ENCODE measurements at regions not wholly inside any gene's neighbourhood (a gene's known extent, or its start where the extent isn't known, plus 50 kb on each side); places are given as distances from the start of the nearest gene placed in this dataset.
"Not testable (repeated sequence)": the region's sequence is repeated elsewhere in the genome, so short reads cannot be mapped to it uniquely, and the experiment has no call there.

DNA sequence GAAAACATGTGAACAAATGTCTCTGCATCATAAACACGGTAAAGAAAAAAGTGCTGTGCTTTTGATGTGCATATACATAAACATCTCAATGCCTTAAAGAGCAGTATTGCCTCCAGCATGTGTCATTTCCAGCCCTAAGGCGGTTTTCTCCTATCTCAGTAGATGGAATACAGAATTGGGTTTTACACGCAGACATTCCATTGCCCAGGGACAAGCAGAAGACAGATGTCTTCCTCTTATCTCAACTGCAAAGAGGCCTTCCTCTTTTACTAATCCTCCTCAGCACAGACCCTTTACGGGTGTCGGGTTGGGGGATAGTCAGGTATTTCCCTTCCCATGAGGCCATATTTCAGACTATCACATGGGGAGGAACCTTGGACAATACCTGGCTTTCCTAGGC, 499.2 kb downstream of the KCNT2 start:
- DNase-seq, ATAC-seq, H3K27ac Mint-ChIP-seq, H3K4me1 Mint-ChIP-seq, H3K4me3 Mint-ChIP-seq, H3K27me3 Mint-ChIP-seq, H3K9me3 Mint-ChIP-seq: not testable (repeated sequence)

DNA sequence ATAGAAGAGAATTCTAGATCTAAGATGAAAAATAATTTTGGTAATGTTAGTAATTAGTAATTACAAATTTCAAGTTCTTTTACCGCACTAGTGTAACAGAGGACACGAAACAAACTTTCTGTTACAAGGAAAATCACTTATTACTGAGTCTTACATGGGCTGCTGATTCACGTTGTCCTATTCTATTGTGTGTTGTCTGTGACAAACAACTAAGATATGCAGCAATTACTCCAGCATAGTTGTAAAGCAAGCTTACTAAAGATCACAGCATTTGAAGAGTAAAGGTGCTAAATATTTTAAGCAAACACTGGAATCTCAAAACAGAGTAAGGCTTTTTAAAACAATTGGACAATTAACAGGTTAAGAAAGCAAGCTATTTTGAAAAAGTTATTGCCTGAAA, 502.3 kb downstream of the KCNT2 start:
- no peaks in the 10 kb centered on the region for H3K27me3 Mint-ChIP-seq
- DNase-seq, result no peak
- H3K9me3 Mint-ChIP-seq, result peaks cover 8 to 19% of the 10 kb centered on the region in 2 donors
- no peak for ATAC-seq
- no peak overlapping the region for H3K4me3 Mint-ChIP-seq
- H3K27ac Mint-ChIP-seq, result no peak overlapping the region
- no peaks in the 10 kb centered on the region for H3K4me1 Mint-ChIP-seq

DNA sequence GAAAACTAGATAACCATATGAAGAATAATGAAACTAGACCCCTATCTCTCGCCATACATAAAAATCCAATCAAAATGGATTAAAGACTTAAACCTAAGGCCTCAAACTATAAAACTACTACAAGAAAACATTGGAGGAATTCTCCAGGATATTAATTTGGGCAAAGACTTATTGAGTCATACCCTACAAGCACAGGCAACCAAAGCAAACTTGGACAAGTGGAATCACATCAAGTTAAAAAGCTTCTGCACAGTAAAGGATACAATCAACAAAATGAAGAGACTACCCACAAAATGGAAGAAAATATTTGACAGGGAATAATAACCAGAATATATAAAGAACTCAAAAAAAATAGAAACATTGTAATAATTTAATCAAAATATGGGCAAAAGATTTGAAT, 505.4 kb downstream of the KCNT2 start:
- H3K27me3 Mint-ChIP-seq, result no peaks in the 10 kb centered on the region
- ATAC-seq (no peak), DNase-seq (no peak)
- H3K4me3 Mint-ChIP-seq, result no peak overlapping the region
- no peaks in the 10 kb centered on the region for H3K4me1 Mint-ChIP-seq
- peaks cover 8 to 24% of the 10 kb centered on the region in 2 donors for H3K9me3 Mint-ChIP-seq
- H3K27ac Mint-ChIP-seq, result no peak overlapping the region

GRCh38 chr1:196098000-196098399, 510.2 kb downstream of the KCNT2 start:
- no peak for ATAC-seq
- H3K4me3 Mint-ChIP-seq, result no peak overlapping the region
- no peak overlapping the region for H3K27ac Mint-ChIP-seq
- H3K9me3 Mint-ChIP-seq, result peaks cover 0 to 15% of the 10 kb centered on the region in 2 donors
- no peaks in the 10 kb centered on the region for H3K4me1 Mint-ChIP-seq
- H3K27me3 Mint-ChIP-seq, result no peaks in the 10 kb centered on the region
- no peak for DNase-seq

- H3K27ac Mint-ChIP-seq, result no peak overlapping the region
- DNase-seq, result no peak
- H3K4me1 Mint-ChIP-seq, result no peaks in the 10 kb centered on the region
- H3K9me3 Mint-ChIP-seq, result no peaks in the 10 kb centered on the region
- no peaks in the 10 kb centered on the region for H3K27me3 Mint-ChIP-seq
- H3K4me3 Mint-ChIP-seq, result no peak overlapping the region
- ATAC-seq, result no peak
These were observed 513.4 kb downstream of the KCNT2 start for GRCh38 chr1:196094821-196095220.

DNA sequence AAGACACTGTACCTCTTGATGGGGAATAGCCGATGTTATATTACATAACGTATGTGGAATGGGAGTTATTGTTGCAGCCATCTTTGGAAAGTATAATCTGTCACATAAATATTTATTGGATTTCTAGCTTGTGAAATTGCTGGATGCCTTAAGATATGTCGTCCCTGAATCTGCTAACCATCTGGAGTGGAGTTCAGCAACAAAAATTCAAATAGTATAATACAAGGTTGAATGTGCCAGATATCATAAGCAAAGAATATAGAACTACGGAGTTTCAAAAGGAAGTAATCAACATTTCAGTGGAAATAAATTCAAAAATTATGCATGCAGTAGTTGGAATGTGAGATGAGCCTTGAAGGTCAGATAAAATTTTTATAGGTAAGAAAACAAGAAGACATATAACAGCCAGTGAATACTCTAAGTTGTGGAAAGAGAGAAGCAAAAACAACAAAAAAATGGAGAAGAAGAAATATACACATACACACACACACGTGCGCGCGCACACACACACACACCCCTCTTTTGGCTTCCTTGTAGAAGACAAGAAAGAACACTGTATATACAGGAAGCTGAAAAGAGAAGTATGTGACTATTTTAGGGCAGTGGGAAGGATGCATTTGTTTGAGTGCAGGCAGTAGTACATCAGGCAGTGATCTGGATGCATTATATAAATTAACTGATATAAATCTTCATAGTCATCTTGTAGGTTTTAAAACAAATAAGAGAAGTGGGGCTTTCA, 516.7 kb downstream of the KCNT2 start:
- Mint-ChIP-seq H3K4me1 (no peaks in the 10 kb centered on the region), H3K27me3 (no peaks in the 10 kb centered on the region), H3K9me3 (no peaks in the 10 kb centered on the region), H3K27ac (no peak overlapping the region), H3K4me3 (no peak overlapping the region)
- no peak for DNase-seq
- no peak for ATAC-seq

- Mint-ChIP-seq H3K4me3 (no peak overlapping the region), H3K4me1 (no peaks in the 10 kb centered on the region), H3K9me3 (no peaks in the 10 kb centered on the region), H3K27ac (no peak overlapping the region), H3K27me3 (no peaks in the 10 kb centered on the region)
- DNase-seq, result no peak
- no peak for ATAC-seq
These were observed 518.0 kb downstream of the KCNT2 start for GRCh38 chr1:196090226-196090625.

DNA sequence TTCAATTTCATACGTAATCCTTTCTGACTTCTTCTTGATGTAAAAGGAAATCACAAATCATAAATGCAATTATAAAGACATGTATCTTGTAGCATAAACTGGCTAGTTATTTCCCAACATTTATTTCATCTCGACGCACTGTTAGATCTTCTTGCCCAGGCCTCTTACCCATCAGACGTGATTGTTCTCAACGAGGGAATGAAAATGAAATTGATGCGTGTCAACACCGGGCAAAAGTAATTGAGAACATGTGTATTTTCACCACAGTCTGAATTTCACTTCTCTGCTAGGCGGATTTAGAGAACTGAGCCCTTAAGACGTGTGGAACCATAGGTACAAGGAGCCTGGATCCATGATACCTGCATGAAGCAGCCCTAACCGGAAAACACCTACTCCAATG, 519.7 kb downstream of the KCNT2 start:
- no peaks in the 10 kb centered on the region for H3K9me3 Mint-ChIP-seq
- DNase-seq, result no peak
- no peaks in the 10 kb centered on the region for H3K27me3 Mint-ChIP-seq
- H3K27ac Mint-ChIP-seq, result no peak overlapping the region
- no peak for ATAC-seq
- H3K4me1 Mint-ChIP-seq, result no peaks in the 10 kb centered on the region
- no peak overlapping the region for H3K4me3 Mint-ChIP-seq

DNA sequence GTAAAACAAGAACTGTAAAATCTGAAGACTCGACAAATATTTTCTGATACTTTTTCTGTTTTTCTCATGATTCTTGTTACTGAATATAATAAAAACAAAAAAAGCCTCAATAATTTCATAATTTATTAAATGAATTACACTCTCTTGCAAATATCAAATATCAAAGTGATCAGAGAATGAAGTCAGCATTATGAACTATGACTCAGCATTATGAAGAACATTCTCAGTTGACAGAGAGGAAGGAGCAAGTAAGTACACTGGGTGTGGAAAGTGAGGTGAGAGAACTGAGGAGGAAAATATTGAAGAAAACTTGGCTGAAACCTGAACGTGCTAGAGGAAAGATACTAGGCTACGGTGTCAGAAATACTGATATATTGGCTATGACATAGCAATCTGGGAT, 529.5 kb downstream of the KCNT2 start:
- Mint-ChIP-seq H3K27ac (no peak overlapping the region), H3K4me3 (no peak overlapping the region), H3K4me1 (no peaks in the 10 kb centered on the region), H3K9me3 (peaks cover 0 to 4% of the 10 kb centered on the region in 2 donors), H3K27me3 (no peaks in the 10 kb centered on the region)
- DNase-seq, result no peak
- no peak for ATAC-seq

GRCh38 chr1:196075621-196076020, 532.6 kb downstream of the KCNT2 start:
- Mint-ChIP-seq H3K4me1 (no peaks in the 10 kb centered on the region), H3K27me3 (no peaks in the 10 kb centered on the region), H3K9me3 (no peaks in the 10 kb centered on the region), H3K4me3 (no peak overlapping the region), H3K27ac (no peak overlapping the region)
- no peak for DNase-seq
- ATAC-seq, result no peak

DNA sequence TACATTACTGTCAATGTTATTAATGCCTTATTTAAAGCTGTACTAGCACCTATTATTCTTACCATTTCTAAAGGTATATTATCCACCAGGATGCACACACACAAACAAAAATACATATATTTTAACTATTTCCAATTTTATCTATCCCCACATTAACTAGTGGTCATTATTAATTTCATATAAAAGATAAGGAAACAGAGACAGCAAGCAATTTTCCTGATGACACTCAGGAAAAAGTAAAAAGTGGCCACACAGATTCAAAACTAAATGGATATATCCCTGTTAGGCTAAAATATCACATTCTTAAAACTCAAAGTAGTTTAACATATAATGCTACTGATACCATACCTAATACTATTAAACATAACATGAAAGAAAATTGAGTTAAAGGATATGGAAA, 534.1 kb downstream of the KCNT2 start:
- Mint-ChIP-seq H3K4me3 (no peak overlapping the region), H3K27ac (no peak overlapping the region), H3K4me1 (no peaks in the 10 kb centered on the region), H3K9me3 (no peaks in the 10 kb centered on the region), H3K27me3 (no peaks in the 10 kb centered on the region)
- DNase-seq (no peak), ATAC-seq (no peak)

DNA sequence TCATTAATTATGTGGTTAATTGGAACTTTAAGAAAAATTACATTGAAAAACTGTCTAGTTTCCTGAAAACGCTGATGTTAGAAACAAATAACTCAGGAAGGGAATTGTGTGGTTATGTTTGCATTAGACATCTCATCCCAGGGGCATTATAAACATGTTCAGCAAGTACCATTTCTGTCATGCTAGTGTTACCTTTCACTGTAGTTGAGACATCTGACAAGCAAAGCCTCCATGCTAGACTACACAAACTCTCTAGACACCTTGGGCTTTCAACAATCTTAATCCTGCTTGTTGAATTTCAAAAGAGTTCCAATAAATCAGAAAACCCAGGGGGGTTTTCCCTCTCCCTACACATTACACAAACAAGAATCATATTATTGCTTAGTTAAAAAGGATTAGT, 536.8 kb downstream of the KCNT2 start:
- no peak overlapping the region for H3K4me3 Mint-ChIP-seq
- H3K27ac Mint-ChIP-seq, result no peak overlapping the region
- H3K4me1 Mint-ChIP-seq, result no peaks in the 10 kb centered on the region
- ATAC-seq (no peak), DNase-seq (no peak)
- H3K27me3 Mint-ChIP-seq, result no peaks in the 10 kb centered on the region
- no peaks in the 10 kb centered on the region for H3K9me3 Mint-ChIP-seq

- Mint-ChIP-seq H3K27me3 (no peaks in the 10 kb centered on the region), H3K4me3 (no peak overlapping the region), H3K27ac (no peak overlapping the region), H3K9me3 (no peaks in the 10 kb centered on the region), H3K4me1 (no peaks in the 10 kb centered on the region)
- ATAC-seq, result no peak
- no peak for DNase-seq
These were observed 537.3 kb downstream of the KCNT2 start for GRCh38 chr1:196070940-196071339.

DNA sequence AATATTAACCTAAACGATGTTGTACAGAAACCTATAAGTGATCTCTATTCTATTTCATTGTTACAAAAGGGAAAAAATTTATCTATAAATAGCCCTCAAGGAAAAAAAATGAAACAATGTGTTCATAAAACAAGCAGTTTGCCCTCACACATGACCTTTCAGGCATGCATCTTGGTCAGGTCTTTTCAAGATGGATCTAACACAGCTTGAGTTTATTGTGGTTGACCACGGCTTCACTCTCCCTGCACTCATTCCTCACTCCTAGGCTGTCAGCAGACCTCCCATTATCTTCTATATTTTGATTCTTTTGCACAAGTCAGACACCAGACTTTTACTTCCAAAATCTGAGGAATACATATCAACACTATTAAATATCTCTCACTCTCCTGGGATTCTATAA, 544.3 kb downstream of the KCNT2 start:
- Mint-ChIP-seq H3K4me3 (no peak overlapping the region), H3K4me1 (no peaks in the 10 kb centered on the region), H3K27me3 (no peaks in the 10 kb centered on the region), H3K27ac (no peak overlapping the region), H3K9me3 (peaks cover 5% of the 10 kb centered on the region in 2 donors)
- ATAC-seq (no peak), DNase-seq (no peak)

DNA sequence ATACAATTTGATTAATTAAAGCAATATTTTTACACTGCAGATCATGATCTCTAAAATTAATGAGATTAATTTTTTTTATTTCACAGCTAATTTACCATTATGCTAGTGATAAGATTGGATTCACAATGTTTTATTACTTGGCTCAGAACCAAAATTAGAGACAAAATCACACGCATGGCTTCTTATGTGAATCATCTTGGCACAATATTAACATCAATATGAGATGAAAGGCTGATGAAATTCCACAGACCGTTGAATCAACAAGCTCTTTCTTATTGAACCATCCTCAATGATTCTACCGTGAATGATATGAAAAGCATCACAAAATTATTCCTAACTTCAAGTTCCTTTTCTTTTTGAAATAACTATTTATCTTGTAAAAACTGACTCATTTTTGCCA, 544.9 kb downstream of the KCNT2 start:
- no peak for DNase-seq
- no peak overlapping the region for H3K4me3 Mint-ChIP-seq
- no peak overlapping the region for H3K27ac Mint-ChIP-seq
- H3K9me3 Mint-ChIP-seq, result peaks cover 5% of the 10 kb centered on the region in 2 donors
- no peaks in the 10 kb centered on the region for H3K4me1 Mint-ChIP-seq
- H3K27me3 Mint-ChIP-seq, result no peaks in the 10 kb centered on the region
- ATAC-seq, result no peak

DNA sequence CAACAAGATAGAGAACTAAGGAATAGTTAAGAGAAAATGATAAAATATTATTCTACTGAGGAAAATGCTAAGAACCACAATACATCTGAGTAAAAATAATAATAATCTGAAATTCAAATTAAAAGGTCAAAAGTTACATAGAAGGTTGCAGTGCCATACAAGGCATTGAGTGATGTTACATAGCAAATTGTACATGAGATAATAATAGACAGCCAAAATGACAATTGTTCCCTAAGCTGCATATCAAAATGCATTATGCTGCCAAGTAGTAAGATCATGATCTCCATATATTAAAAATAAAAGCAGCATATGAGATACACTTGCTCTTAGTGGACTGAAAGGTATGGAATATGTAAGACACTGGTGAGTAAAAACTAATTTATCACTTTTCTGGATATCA, 547.7 kb downstream of the KCNT2 start:
- no peak overlapping the region for H3K4me3 Mint-ChIP-seq
- H3K4me1 Mint-ChIP-seq, result no peaks in the 10 kb centered on the region
- peaks cover 5 to 11% of the 10 kb centered on the region in 2 donors for H3K9me3 Mint-ChIP-seq
- no peaks in the 10 kb centered on the region for H3K27me3 Mint-ChIP-seq
- H3K27ac Mint-ChIP-seq, result no peak overlapping the region
- no peak for DNase-seq
- ATAC-seq, result no peak

DNA sequence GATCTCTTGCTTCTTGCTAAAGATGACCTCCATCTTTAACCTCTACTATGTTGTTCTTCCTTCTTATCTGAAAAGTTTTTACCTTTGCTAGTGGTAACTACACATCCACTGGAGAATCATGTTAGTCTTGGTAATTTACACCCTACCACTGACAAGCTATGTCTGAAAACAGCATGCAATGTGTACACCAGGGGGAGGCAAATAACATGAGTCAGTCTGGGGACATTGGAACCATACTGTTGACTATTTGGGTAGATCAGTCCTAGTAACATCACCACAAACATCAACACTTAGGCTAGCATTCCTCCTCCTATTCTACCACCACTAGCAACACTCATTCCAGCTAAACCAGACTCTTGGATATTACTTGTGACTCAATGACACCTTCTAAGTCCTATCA, 549.0 kb downstream of the KCNT2 start:
- H3K27me3 Mint-ChIP-seq, result no peaks in the 10 kb centered on the region
- H3K27ac Mint-ChIP-seq, result no peak overlapping the region
- DNase-seq, result no peak
- no peak overlapping the region for H3K4me3 Mint-ChIP-seq
- H3K9me3 Mint-ChIP-seq, result peaks cover 2 to 11% of the 10 kb centered on the region in 2 donors
- no peak for ATAC-seq
- H3K4me1 Mint-ChIP-seq, result no peaks in the 10 kb centered on the region
